IMR-90 (cell line): ENCODE measurements at regions not wholly inside any gene's neighbourhood (a gene's known extent, or its start where the extent isn't known, plus 50 kb on each side); places are given as distances from the start of the nearest gene placed in this dataset.
"Not testable (repeated sequence)": the region's sequence is repeated elsewhere in the genome, so short reads cannot be mapped to it uniquely, and the experiment has no call there.

Experiments used
- ATAC-seq: fragments of 200-7000 bp; cut with Tn5 transposase; 2 replicates; pipeline ENCODE4 v1.9.1; 2020; ENCODE audit warnings: low read depth, mild to moderate bottlenecking, moderate library complexity
- BruUV-seq: library from RNA; stranded (reverse); fragments of 400-500 nt; replicated peaks from 2 replicates; lab custom pipeline; 2021; lab: Mats Ljungman, UMichigan
- CTCF ChIA-PET: fragments of 300-600 bp; formaldehyde crosslinking; extraction: SDS; loops from one replicate; lab custom pipeline; 2021; ENCODE audit warnings: antibody characterized with exemption; lab: Yijun Ruan, JAX
- POLR2A ChIA-PET: fragments of 300-600 bp; sonication (Branson Sonifier 250); formaldehyde crosslinking; loops from one replicate; lab custom pipeline; 2022; ENCODE audit warnings: antibody characterized with exemption; ENCODE audit not compliant: unreplicated experiment; lab: Charles Lee
- DNase-seq: peaks from one replicate; pipeline ENCODE4 v3.0.0; 2013
- H2AFZ ChIP-seq: replicated peaks from 2 replicates; pipeline ENCODE3; 2013; ENCODE audit warnings: low read length, mild to moderate bottlenecking; ENCODE audit not compliant: poor library complexity
- H2AK5ac ChIP-seq: 2 replicates; pipeline ENCODE4 v1.6.1; 2013; ENCODE audit warnings: low read depth, low read length, inconsistent platforms
- H2AK9ac ChIP-seq: replicated peaks from 2 replicates; pipeline ENCODE3; 2013; ENCODE audit warnings: mild to moderate bottlenecking, low read depth, low read length, moderate library complexity; ENCODE audit not compliant: poor library complexity
- H2BK120ac ChIP-seq: 2 replicates; pipeline ENCODE4 v1.6.1; 2013; ENCODE audit warnings: low read depth, low read length, inconsistent platforms
- H2BK15ac ChIP-seq: 3 replicates; pipeline ENCODE4 v1.6.1; 2013; ENCODE audit warnings: low read depth, low read length, inconsistent platforms
- H2BK20ac ChIP-seq: 2 replicates; pipeline ENCODE4 v1.6.1; 2013; ENCODE audit warnings: low read depth, mild to moderate bottlenecking, inconsistent platforms, low read length, moderate library complexity
- H2BK5ac ChIP-seq: 2 replicates; pipeline ENCODE4 v1.6.1; 2013; ENCODE audit warnings: mild to moderate bottlenecking, low read depth, low read length, inconsistent platforms; ENCODE audit not compliant: poor library complexity, severe bottlenecking
- H3K14ac ChIP-seq: replicated peaks from 2 replicates; pipeline ENCODE4 v1.6.1; 2013; ENCODE audit warnings: low read depth, low read length, inconsistent platforms
- H3K18ac ChIP-seq: 2 replicates; pipeline ENCODE4 v1.6.1; 2013; ENCODE audit warnings: low read depth, low read length, control low read depth
- H3K23ac ChIP-seq: 2 replicates; pipeline ENCODE4 v1.6.1; 2013; ENCODE audit warnings: low read depth, low read length, inconsistent platforms
- H3K27ac ChIP-seq: 2 replicates; pipeline ENCODE4 v1.5.1; 2013; ENCODE audit warnings: mild to moderate bottlenecking, control low read depth, low read length; ENCODE audit not compliant: insufficient read depth
- H3K27me3 ChIP-seq: 2 replicates; pipeline ENCODE4 v1.6.1; 2013; ENCODE audit warnings: low read length; ENCODE audit not compliant: control insufficient read depth, insufficient read depth
- H3K36me3 ChIP-seq: 2 replicates; pipeline ENCODE4 v1.6.1; 2013; ENCODE audit warnings: low read length, mixed read lengths; ENCODE audit not compliant: control insufficient read depth, insufficient read depth
- H3K4ac ChIP-seq: 2 replicates; pipeline ENCODE4 v1.6.1; 2013; ENCODE audit warnings: low read depth, low read length, inconsistent platforms
- H3K4me1 ChIP-seq: 2 replicates; pipeline ENCODE4 v1.6.1; 2013; ENCODE audit warnings: low read length, mixed read lengths; ENCODE audit not compliant: control insufficient read depth, insufficient read depth
- H3K4me2 ChIP-seq: 2 replicates; pipeline ENCODE4 v1.6.1; 2013; ENCODE audit warnings: low read depth, mild to moderate bottlenecking, control low read depth, low read length, moderate library complexity
- H3K4me3 ChIP-seq: 2 replicates; pipeline ENCODE4 v1.5.1; 2013; ENCODE audit warnings: low read depth, mild to moderate bottlenecking, control low read depth, low read length, moderate library complexity; ENCODE audit not compliant: insufficient read depth
- H3K56ac ChIP-seq: 2 replicates; pipeline ENCODE4 v1.6.1; 2013; ENCODE audit warnings: low read length, inconsistent platforms; ENCODE audit not compliant: insufficient read depth; ENCODE audit errors: extremely low read depth
- H3K79me1 ChIP-seq, 2 experiments: 2 replicates each; pipeline ENCODE4 v1.6.1; 2013; ENCODE audit warnings: low read length in 2 of 2, inconsistent platforms in 1 of 2, low read depth in 1 of 2
- H3K9ac ChIP-seq: 2 replicates; pipeline ENCODE4 v1.6.1; 2013; ENCODE audit warnings: low read depth, low read length, control low read depth
- H3K9me1 ChIP-seq: 2 replicates; pipeline ENCODE4 v1.6.1; 2013; ENCODE audit warnings: low read length, inconsistent platforms; ENCODE audit not compliant: insufficient read depth
- H3K9me3 ChIP-seq: 2 replicates; pipeline ENCODE4 v1.6.1; 2013; ENCODE audit warnings: low read length; ENCODE audit not compliant: control insufficient read depth, insufficient read depth
- H4K20me1 ChIP-seq: 2 replicates; pipeline ENCODE4 v1.6.1; 2013; ENCODE audit warnings: low read length, inconsistent platforms; ENCODE audit not compliant: insufficient read depth
- H4K5ac ChIP-seq: 2 replicates; pipeline ENCODE4 v1.6.1; 2013; ENCODE audit warnings: mild to moderate bottlenecking, low read depth, low read length, control low read depth
- H4K8ac ChIP-seq, 2 experiments: 2 replicates each; pipeline ENCODE4 v1.6.1; 2013; ENCODE audit warnings: low read depth in 2 of 2, low read length in 2 of 2, control low read depth in 1 of 2, inconsistent platforms in 1 of 2
- H4K91ac ChIP-seq: 2 replicates; pipeline ENCODE4 v1.6.1; 2013; ENCODE audit warnings: low read depth, low read length, inconsistent platforms; ENCODE audit not compliant: insufficient read depth
- WGBS, 2 experiments: methylation state at CpG; one replicate each; pipeline versions ENCODE4 v1.1.5 to v1.1.7; 2013; ENCODE audit warnings: missing lambda C conversion rate in 2 of 2; ENCODE audit not compliant: insufficient read length in 1 of 2; ENCODE audit errors: extremely low coverage in 2 of 2; 5-methylcytosine and 5-hydroxymethylcytosine counted together
- dilution Hi-C: fragments of 300-500 bp; cut with HindIII; formaldehyde crosslinking; loops from one replicate; pipeline ENCODE4 v1.14.3; 2018; ENCODE audit warnings: low sequenced_read_pairs; ENCODE audit not compliant: unreplicated experiment
- in situ Hi-C: fragments of 300-500 bp; cut with MboI; formaldehyde crosslinking; loops from 3 replicates; pipeline ENCODE4 v1.14.3; 2019; ENCODE audit warnings: low sequenced_read_pairs, inconsistent platforms, mixed read lengths
- intact Hi-C: fragments of 100-400 bp; cut with micrococcal nuclease; formaldehyde crosslinking; loops from 2 replicates; pipeline ENCODE4 v1.10.0; 2022

DNA sequence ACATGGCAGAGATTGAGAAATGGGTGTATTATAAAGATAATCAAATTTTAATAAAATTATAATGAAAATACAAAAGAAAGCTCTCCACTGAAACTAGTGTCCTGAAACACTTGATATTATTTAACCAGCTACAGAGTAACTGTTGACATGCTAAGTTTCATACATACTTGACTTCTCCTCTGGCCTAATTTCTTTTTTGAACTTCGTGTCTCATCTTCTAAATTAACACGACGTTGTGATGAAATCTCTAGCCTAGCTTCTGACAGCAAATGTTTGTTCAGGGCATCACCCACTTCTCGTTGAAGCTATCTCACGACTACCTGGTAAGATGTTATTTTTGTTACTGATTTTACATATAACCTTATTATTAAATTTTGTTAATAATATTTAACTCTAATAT, 80.8 kb upstream of the CCT8L2 start:
- H3K18ac ChIP-seq, H3K27ac ChIP-seq, POLR2A ChIA-PET, H2BK15ac ChIP-seq, dilution Hi-C loops, H3K14ac ChIP-seq, H3K79me1 ChIP-seq, H4K91ac ChIP-seq, H3K27me3 ChIP-seq, H3K4me1 ChIP-seq, H2AFZ ChIP-seq, H3K9me3 ChIP-seq, H2BK5ac ChIP-seq, H3K9ac ChIP-seq, H2BK120ac ChIP-seq, BruUV-seq, H3K9me1 ChIP-seq, CTCF ChIA-PET, H4K20me1 ChIP-seq, H2AK9ac ChIP-seq, H2BK20ac ChIP-seq, H3K36me3 ChIP-seq, H3K56ac ChIP-seq, H2AK5ac ChIP-seq, in situ Hi-C loops, ATAC-seq, DNase-seq, intact Hi-C loops, H4K8ac ChIP-seq, H3K4me2 ChIP-seq, H4K5ac ChIP-seq, H3K4ac ChIP-seq, H3K23ac ChIP-seq, H3K4me3 ChIP-seq: not testable (repeated sequence)
- no CpG with 5 or more reads among the region's 5 CpGs for WGBS, 2 experiments

DNA sequence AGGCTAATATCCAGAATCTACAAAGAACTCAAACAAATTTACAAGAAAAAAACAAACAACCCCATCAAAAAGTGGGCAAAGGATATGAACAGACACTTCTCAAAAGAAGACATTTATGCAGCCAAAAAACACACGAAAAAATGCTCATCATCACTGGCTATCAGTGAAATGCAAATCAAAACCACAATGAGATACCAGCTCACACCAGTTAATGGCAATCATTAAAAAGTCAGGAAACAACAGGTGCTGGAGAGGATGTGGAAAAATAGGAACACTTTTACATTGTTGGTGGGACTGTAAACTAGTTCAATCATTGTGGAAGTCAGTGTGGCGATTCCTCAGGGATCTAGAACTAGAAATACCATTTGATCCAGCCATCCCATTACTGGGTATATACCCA, 73.0 kb upstream of the CCT8L2 start:
- H3K4me2 ChIP-seq, H2AK9ac ChIP-seq, H3K27me3 ChIP-seq, intact Hi-C loops, H3K27ac ChIP-seq, H3K56ac ChIP-seq, H3K4ac ChIP-seq, CTCF ChIA-PET, H4K8ac ChIP-seq, in situ Hi-C loops, H2AK5ac ChIP-seq, DNase-seq, BruUV-seq, H2BK15ac ChIP-seq, H3K18ac ChIP-seq, H2BK120ac ChIP-seq, H3K9me3 ChIP-seq, H3K23ac ChIP-seq, H3K14ac ChIP-seq, H3K36me3 ChIP-seq, ATAC-seq, H2BK5ac ChIP-seq, H4K91ac ChIP-seq, H3K9ac ChIP-seq, POLR2A ChIA-PET, H2BK20ac ChIP-seq, dilution Hi-C loops, H4K20me1 ChIP-seq, H4K5ac ChIP-seq, H2AFZ ChIP-seq, H3K9me1 ChIP-seq, H3K4me3 ChIP-seq, H3K4me1 ChIP-seq, H3K79me1 ChIP-seq: not testable (repeated sequence)
- no CpG with 5 or more reads among the region's 2 CpGs for WGBS, 2 experiments
